Hippocampal formation (tissue), 2 donors: ENCODE measurements at regions not wholly inside any gene's neighbourhood (a gene's known extent, or its start where the extent isn't known, plus 50 kb on each side); places are given as distances from the start of the nearest gene placed in this dataset.
"Not testable (repeated sequence)": the region's sequence is repeated elsewhere in the genome, so short reads cannot be mapped to it uniquely, and the experiment has no call there.

Source experiments
- DNase-seq, 2 donors: peaks; one replicate each; lab custom pipeline; 2025; lab: John Stamatoyannopoulos, UW

- not testable (repeated sequence) for DNase-seq
Observed at GRCh38 chr18:60062831-60063230, 163.0 kb downstream of the PMAIP1 start.

GRCh38 chr18:60062396-60062795 is 162.6 kb downstream of the PMAIP1 start:
- no peak for DNase-seq

- no peak for DNase-seq
Observed at GRCh38 chr18:60060578-60060977, 160.8 kb downstream of the PMAIP1 start.

GRCh38 chr18:60060026-60060425 is 160.2 kb downstream of the PMAIP1 start:
- no peak for DNase-seq

GRCh38 chr18:60059216-60059615 is 159.4 kb downstream of the PMAIP1 start:
- no peak for DNase-seq

- DNase-seq, result no peak
Observed at GRCh38 chr18:60053747-60054304, 154.0 kb downstream of the PMAIP1 start.

GRCh38 chr18:60050821-60051220 is 151.0 kb downstream of the PMAIP1 start:
- no peak for DNase-seq

- DNase-seq, result no peak
Observed at GRCh38 chr18:60049172-60049571, 149.4 kb downstream of the PMAIP1 start.

- DNase-seq, result no peak
Observed at GRCh38 chr18:60047556-60047955, 147.8 kb downstream of the PMAIP1 start.

GRCh38 chr18:60044290-60045006 is 144.7 kb downstream of the PMAIP1 start:
- no peak for DNase-seq

- DNase-seq, result no peak
Observed at GRCh38 chr18:60040971-60041370, 141.2 kb downstream of the PMAIP1 start.

GRCh38 chr18:60038731-60039130 is 138.9 kb downstream of the PMAIP1 start:
- no peak for DNase-seq

- peak; percentile 6 to 54 for DNase-seq
Observed at GRCh38 chr18:60027397-60027796, 127.6 kb downstream of the PMAIP1 start.

GRCh38 chr18:60024857-60025256 is 125.1 kb downstream of the PMAIP1 start:
- DNase-seq, result no peak

GRCh38 chr18:60024345-60024744 is 124.5 kb downstream of the PMAIP1 start:
- no peak for DNase-seq

GRCh38 chr18:60022671-60023276 is 123.0 kb downstream of the PMAIP1 start:
- DNase-seq, result no peak

- no peak for DNase-seq
Observed at GRCh38 chr18:60021556-60021955, 121.8 kb downstream of the PMAIP1 start.

- no peak for DNase-seq
Observed at GRCh38 chr18:60020107-60020925, 120.5 kb downstream of the PMAIP1 start.

- DNase-seq, result no peak
Observed at GRCh38 chr18:60019463-60019840, 119.7 kb downstream of the PMAIP1 start.

GRCh38 chr18:60018618-60019462 is 119.0 kb downstream of the PMAIP1 start:
- no peak for DNase-seq

GRCh38 chr18:60018134-60018533 is 118.3 kb downstream of the PMAIP1 start:
- not testable (repeated sequence) for DNase-seq

GRCh38 chr18:60017371-60017770 is 117.6 kb downstream of the PMAIP1 start:
- no peak for DNase-seq
